PFSK-1 (cell line): ENCODE measurements at regions not wholly inside any gene's neighbourhood (a gene's known extent, or its start where the extent isn't known, plus 50 kb on each side); places are given as distances from the start of the nearest gene placed in this dataset.

ENCODE experiments used
- FOXP2 ChIP-seq: optimal IDR thresholded peaks from 2 replicates; pipeline ENCODE3; 2011; ENCODE audit warnings: borderline replicate concordance, control low read depth, inconsistent platforms; ENCODE audit not compliant: insufficient read depth; ENCODE audit errors: extremely low read length, extremely low read depth
- POLR2AphosphoS5 ChIP-seq: IDR thresholded peaks from 2 replicates; pipeline ENCODE4 v1.6.1; 2012; ENCODE audit warnings: low read depth, mild to moderate bottlenecking, control low read depth, low read length, moderate library complexity
- REST ChIP-seq, 2 experiments: IDR thresholded peaks; 2 replicates each; pipeline versions ENCODE4 v1.6.1 to v1.8.0; 2011 to 2012; ENCODE audit warnings: low read depth in 2 of 2, low read length in 2 of 2, control low read depth in 1 of 2, inconsistent platforms in 1 of 2, mild to moderate bottlenecking in 1 of 2, moderate library complexity in 1 of 2; ENCODE audit not compliant: insufficient read depth in 1 of 2
- SIN3A ChIP-seq: IDR thresholded peaks from 2 replicates; pipeline ENCODE4 v1.6.1; 2012; ENCODE audit warnings: mild to moderate bottlenecking, low read length, moderate library complexity, borderline replicate concordance; ENCODE audit not compliant: insufficient read depth
- TAF1 ChIP-seq: IDR thresholded peaks from 2 replicates; pipeline ENCODE4 v1.6.1; 2012; ENCODE audit warnings: low read length, control low read depth, borderline replicate concordance; ENCODE audit not compliant: insufficient read depth

GRCh38 chr6:139693735-139694134 lies 319.3 kb upstream of the CITED2 start:
- TF ChIP-seq REST (IDR thresholded peaks at IDR 0.05; ENCODE audit: insufficient read depth in 1 of 2, low read depth in 2 of 2, low read length in 2 of 2) = no peak
- no peak for TF ChIP-seq POLR2AphosphoS5
- TF ChIP-seq TAF1 = no peak
- no peak for TF ChIP-seq SIN3A
- no peak for TF ChIP-seq FOXP2
